DOHH2 (cell line): ENCODE measurements at regions not wholly inside any gene's neighbourhood (a gene's known extent, or its start where the extent isn't known, plus 50 kb on each side); places are given as distances from the start of the nearest gene placed in this dataset.

ENCODE experiments used
- H3F3A ChIP-seq: fragments of 200-600 bp; sonication (generic), shearing (Covaris generic); 2 replicates; pipeline ENCODE4 v1.6.0; 2016; ENCODE audit warnings: antibody characterized with exemption, mild to moderate bottlenecking; ENCODE audit not compliant: control insufficient read depth, insufficient read depth
- H3K27ac ChIP-seq: fragments of 200-600 bp; sonication (generic); 2 replicates; pipeline ENCODE4 v1.5.1; 2014; ENCODE audit warnings: low read depth, mild to moderate bottlenecking, low read length, moderate library complexity
- H3K27me3 ChIP-seq: fragments of 200-600 bp; sonication (generic); 2 replicates; pipeline ENCODE4 v1.6.1; 2014; ENCODE audit warnings: mild to moderate bottlenecking, low read length, mixed read lengths; ENCODE audit not compliant: control insufficient read depth
- H3K36me3 ChIP-seq: fragments of 200-600 bp; sonication (generic); 2 replicates; pipeline ENCODE4 v1.6.1; 2014; ENCODE audit warnings: mild to moderate bottlenecking, low read length, moderate library complexity, mixed read lengths; ENCODE audit not compliant: control insufficient read depth
- H3K4me1 ChIP-seq: fragments of 200-600 bp; sonication (generic); 2 replicates; pipeline ENCODE4 v1.6.1; 2014; ENCODE audit warnings: mild to moderate bottlenecking, low read length, mixed read lengths; ENCODE audit not compliant: control insufficient read depth
- H3K4me2 ChIP-seq: fragments of 200-600 bp; sonication (generic); 2 replicates; pipeline ENCODE4 v1.6.0; 2014; ENCODE audit warnings: mild to moderate bottlenecking, low read length, moderate library complexity
- H3K4me3 ChIP-seq: fragments of 200-600 bp; sonication (generic); 2 replicates; pipeline ENCODE4 v1.5.1; 2014; ENCODE audit warnings: mild to moderate bottlenecking, low read length, mixed read lengths
- H3K79me2 ChIP-seq: fragments of 200-600 bp; sonication (generic); 2 replicates; pipeline ENCODE4 v1.6.1; 2014; ENCODE audit warnings: mild to moderate bottlenecking, low read length, mixed read lengths; ENCODE audit not compliant: control insufficient read depth
- H3K9me2 ChIP-seq: fragments of 200-600 bp; sonication (generic); replicated peaks from 2 replicates; pipeline ENCODE4 v1.6.1; 2014; ENCODE audit warnings: mild to moderate bottlenecking, low read length, mixed read lengths; ENCODE audit not compliant: control insufficient read depth
- H3K9me3 ChIP-seq: fragments of 200-600 bp; sonication (generic); 2 replicates; pipeline ENCODE4 v1.6.1; 2014; ENCODE audit warnings: antibody characterized with exemption, low read length, mixed read lengths; ENCODE audit not compliant: control insufficient read depth, insufficient read depth
- H4K20me1 ChIP-seq: fragments of 200-600 bp; sonication (generic); 2 replicates; pipeline ENCODE4 v1.6.0; 2014; ENCODE audit warnings: low read depth, mild to moderate bottlenecking, antibody characterized with exemption, low read length, moderate library complexity; ENCODE audit not compliant: control insufficient read depth, insufficient read depth
- CTCF ChIP-seq: fragments of 200-600 bp; sonication (generic); IDR thresholded peaks from one replicate; pipeline ENCODE4 v1.5.1; 2014; ENCODE audit warnings: antibody characterized with exemption, mild to moderate bottlenecking, low read depth, low read length; ENCODE audit not compliant: poor library complexity, severe bottlenecking
- EZH2phosphoT487 ChIP-seq: fragments of 200-600 bp; sonication (generic); IDR thresholded peaks from 2 replicates; pipeline ENCODE4 v1.6.1; 2017; ENCODE audit warnings: borderline replicate concordance, mild to moderate bottlenecking, antibody characterized with exemption, low read length, moderate library complexity, mixed read lengths

- H3F3A ChIP-seq: no peaks in the 10 kb centered on the region
- no peak for TF ChIP-seq EZH2phosphoT487
- TF ChIP-seq CTCF: no peak
- no peak overlapping the region for H3K4me2 ChIP-seq
- H3K9me3 ChIP-seq: no peaks in the 10 kb centered on the region
- H3K27ac ChIP-seq: no peak overlapping the region
- no peaks in the 10 kb centered on the region for H3K4me1 ChIP-seq
- H3K79me2 ChIP-seq: no peaks in the 10 kb centered on the region
- no peaks in the 10 kb centered on the region for H3K9me2 ChIP-seq
- H3K27me3 ChIP-seq: no peaks in the 10 kb centered on the region
- no peaks in the 10 kb centered on the region for H3K36me3 ChIP-seq
- H3K4me3 ChIP-seq: no peak overlapping the region
- no peaks in the 10 kb centered on the region for H4K20me1 ChIP-seq
These were observed 451.9 kb downstream of the SMARCA1 start for GRCh38 chrX:129071390-129071789.

GRCh38 chrX:129065895-129066294, 457.4 kb downstream of the SMARCA1 start:
- H3K4me2 ChIP-seq: no peak overlapping the region
- no peaks in the 10 kb centered on the region for H3K36me3 ChIP-seq
- no peaks in the 10 kb centered on the region for H3K79me2 ChIP-seq
- no peaks in the 10 kb centered on the region for H4K20me1 ChIP-seq
- TF ChIP-seq EZH2phosphoT487 (no peak), CTCF (no peak)
- no peaks in the 10 kb centered on the region for H3K9me2 ChIP-seq
- H3K4me3 ChIP-seq: no peak overlapping the region
- H3K4me1 ChIP-seq: no peaks in the 10 kb centered on the region
- no peak overlapping the region for H3K27ac ChIP-seq
- H3K27me3 ChIP-seq: no peaks in the 10 kb centered on the region
- no peaks in the 10 kb centered on the region for H3K9me3 ChIP-seq
- H3F3A ChIP-seq: no peaks in the 10 kb centered on the region

GRCh38 chrX:129058405-129058804, 464.9 kb downstream of the SMARCA1 start:
- H3K36me3 ChIP-seq: no peaks in the 10 kb centered on the region
- no peaks in the 10 kb centered on the region for H3K9me2 ChIP-seq
- H3F3A ChIP-seq: no peaks in the 10 kb centered on the region
- H3K27ac ChIP-seq: no peak overlapping the region
- no peaks in the 10 kb centered on the region for H3K79me2 ChIP-seq
- no peaks in the 10 kb centered on the region for H3K4me1 ChIP-seq
- H3K4me2 ChIP-seq: no peak overlapping the region
- no peaks in the 10 kb centered on the region for H4K20me1 ChIP-seq
- no peak overlapping the region for H3K4me3 ChIP-seq
- no peaks in the 10 kb centered on the region for H3K27me3 ChIP-seq
- no peaks in the 10 kb centered on the region for H3K9me3 ChIP-seq
- TF ChIP-seq CTCF: no peak
- TF ChIP-seq EZH2phosphoT487: no peak

- H3F3A ChIP-seq: no peaks in the 10 kb centered on the region
- TF ChIP-seq CTCF (no peak), EZH2phosphoT487 (no peak)
These were observed 480.2 kb downstream of the SMARCA1 start for GRCh38 chrX:129043138-129043537.

More at GRCh38 chrX:129043138-129043537, 480.2 kb downstream of the SMARCA1 start:
- Histone ChIP-seq H3K9me3 (no peaks in the 10 kb centered on the region), H3K4me3 (no peak overlapping the region), H3K79me2 (no peaks in the 10 kb centered on the region), H4K20me1 (no peaks in the 10 kb centered on the region), H3K4me1 (no peaks in the 10 kb centered on the region), H3K27ac (no peak overlapping the region), H3K4me2 (no peak overlapping the region), H3K36me3 (no peaks in the 10 kb centered on the region), H3K27me3 (no peaks in the 10 kb centered on the region), H3K9me2 (no peaks in the 10 kb centered on the region)
